HEK293 (cell line): ENCODE measurements at regions not wholly inside any gene's neighbourhood (a gene's known extent, or its start where the extent isn't known, plus 50 kb on each side); places are given as distances from the start of the nearest gene placed in this dataset.
"Not testable (repeated sequence)": the region's sequence is repeated elsewhere in the genome, so short reads cannot be mapped to it uniquely, and the experiment has no call there.

ENCODE experiments used
- CTCF ChIA-PET: fragments of 350-600 bp; formaldehyde crosslinking; extraction: SDS; loops from one replicate; lab custom pipeline; 2021; ENCODE audit warnings: antibody characterized with exemption; lab: Yijun Ruan, JAX
- POLR2A ChIA-PET: fragments of 300-600 bp; formaldehyde crosslinking; extraction: SDS; loops from one replicate; lab custom pipeline; 2020; ENCODE audit warnings: antibody characterized with exemption, inconsistent platforms; lab: Yijun Ruan, JAX
- H3K27ac ChIP-seq: fragments of 200-500 bp; sonication (Bioruptor generic); 2 replicates; pipeline ENCODE4 v1.5.1; 2014; ENCODE audit warnings: low read depth, low read length, control low read depth, inconsistent platforms; ENCODE audit errors: extremely low read depth
- H3K36me3 ChIP-seq, 2 experiments: fragments of 200-500 bp in 1 of 2; sonication (Bioruptor generic) in 1 of 2; 1 replicate in 1 of 2; 2 replicates in 1 of 2; pipeline ENCODE4 v1.5.1; 2014 to 2017; ENCODE audit warnings: inconsistent platforms in 2 of 2, low read length in 2 of 2; ENCODE audit not compliant: control insufficient read depth in 2 of 2, insufficient read depth in 1 of 2
- H3K4me1 ChIP-seq: fragments of 200-500 bp; sonication (Bioruptor generic); 2 replicates; pipeline ENCODE4 v1.5.1; 2014; ENCODE audit warnings: mild to moderate bottlenecking, low read length, inconsistent platforms; ENCODE audit not compliant: control insufficient read depth, insufficient read depth
- H3K4me3 ChIP-seq: 2 replicates; pipeline ENCODE4 v1.5.1; 2011; ENCODE audit warnings: low read depth, mild to moderate bottlenecking, control low read depth, low read length, moderate library complexity
- H3K9me3 ChIP-seq: fragments of 200-500 bp; sonication (Bioruptor generic); 2 replicates; pipeline ENCODE4 v1.5.1; 2014; ENCODE audit warnings: low read depth, low read length, inconsistent platforms; ENCODE audit not compliant: control insufficient read depth, insufficient read depth
- GFI1B ChIP-seq: fragments of 450-650 bp; formaldehyde crosslinking; IDR thresholded peaks from 2 replicates; pipeline ENCODE4 v1.5.1; 2016; ENCODE audit warnings: missing biosample characterization, missing genetic modification characterization
- HOXC10 ChIP-seq: sonication (generic); formaldehyde crosslinking; IDR thresholded peaks from 2 replicates; pipeline ENCODE4 v1.8.1; 2023; ENCODE audit warnings: mild to moderate bottlenecking, missing genetic modification reagents
- RBAK ChIP-seq: fragments of 450-650 bp; formaldehyde crosslinking; IDR thresholded peaks from 2 replicates; pipeline ENCODE4 v1.5.1; 2016; ENCODE audit warnings: missing biosample characterization, missing genetic modification characterization
- REST ChIP-seq: fragments of 450-650 bp; formaldehyde crosslinking; IDR thresholded peaks from 2 replicates; pipeline ENCODE4 v1.5.1; 2016; ENCODE audit warnings: missing biosample characterization, missing genetic modification characterization
- SALL2 ChIP-seq: fragments of 450-650 bp; formaldehyde crosslinking; IDR thresholded peaks from 2 replicates; pipeline ENCODE4 v1.5.0; 2017; ENCODE audit warnings: missing biosample characterization, mild to moderate bottlenecking, missing genetic modification characterization, borderline replicate concordance
- SCRT1 ChIP-seq: fragments of 450-650 bp; formaldehyde crosslinking; IDR thresholded peaks from 2 replicates; pipeline ENCODE4 v1.5.1; 2016; ENCODE audit warnings: missing biosample characterization, missing genetic modification characterization, borderline replicate concordance
- SP3 ChIP-seq: fragments of 450-650 bp; formaldehyde crosslinking; IDR thresholded peaks from 2 replicates; pipeline ENCODE4 v1.5.1; 2016; ENCODE audit warnings: missing biosample characterization, missing genetic modification characterization
- ZBTB10 ChIP-seq: fragments of 450-650 bp; formaldehyde crosslinking; IDR thresholded peaks from 2 replicates; pipeline ENCODE4 v1.5.1; 2016; ENCODE audit warnings: missing biosample characterization, missing genetic modification characterization
- ZFP3 ChIP-seq: fragments of 450-650 bp; formaldehyde crosslinking; IDR thresholded peaks from 2 replicates; pipeline ENCODE4 v1.5.1; 2016; ENCODE audit warnings: low read depth, missing biosample characterization, missing genetic modification characterization
- ZFP41 ChIP-seq: fragments of 450-650 bp; formaldehyde crosslinking; IDR thresholded peaks from 2 replicates; pipeline ENCODE4 v1.5.1; 2016; ENCODE audit warnings: missing biosample characterization, missing genetic modification characterization, borderline replicate concordance
- ZNF146 ChIP-seq: fragments of 450-650 bp; formaldehyde crosslinking; IDR thresholded peaks from 2 replicates; pipeline ENCODE4 v1.5.1; 2016; ENCODE audit warnings: missing biosample characterization, missing genetic modification characterization
- ZNF366 ChIP-seq: fragments of 450-650 bp; formaldehyde crosslinking; conservative IDR thresholded peaks from 2 replicates; pipeline ENCODE4 v1.5.1; 2016; ENCODE audit warnings: missing biosample characterization, missing genetic modification characterization
- ZNF416 ChIP-seq: fragments of 450-650 bp; formaldehyde crosslinking; IDR thresholded peaks from 2 replicates; pipeline ENCODE4 v1.5.1; 2016; ENCODE audit warnings: missing biosample characterization, missing genetic modification characterization
- ZNF423 ChIP-seq: fragments of 450-650 bp; formaldehyde crosslinking; IDR thresholded peaks from 2 replicates; pipeline ENCODE4 v1.5.1; 2016; ENCODE audit warnings: missing biosample characterization, missing genetic modification characterization
- ZNF501 ChIP-seq: fragments of 450-650 bp; formaldehyde crosslinking; IDR thresholded peaks from 2 replicates; pipeline ENCODE4 v1.5.1; 2016; ENCODE audit warnings: missing biosample characterization, missing genetic modification characterization
- ZNF514 ChIP-seq: fragments of 450-650 bp; formaldehyde crosslinking; IDR thresholded peaks from 2 replicates; pipeline ENCODE4 v1.5.1; 2016; ENCODE audit warnings: missing biosample characterization, missing genetic modification characterization
- ZNF558 ChIP-seq: fragments of 450-650 bp; formaldehyde crosslinking; IDR thresholded peaks from 2 replicates; pipeline ENCODE4 v1.5.1; 2016; ENCODE audit warnings: missing biosample characterization, missing genetic modification characterization
- ZNF561 ChIP-seq: fragments of 450-650 bp; IDR thresholded peaks from 2 replicates; pipeline ENCODE4 v1.5.1; 2018; ENCODE audit warnings: missing biosample characterization, missing genetic modification characterization, borderline replicate concordance
- ZNF585B ChIP-seq: fragments of 450-650 bp; formaldehyde crosslinking; IDR thresholded peaks from 2 replicates; pipeline ENCODE4 v1.5.1; 2016; ENCODE audit warnings: missing biosample characterization, missing genetic modification characterization
- ZNF664 ChIP-seq: fragments of 450-650 bp; formaldehyde crosslinking; IDR thresholded peaks from 2 replicates; pipeline ENCODE4 v1.5.1; 2016; ENCODE audit warnings: missing biosample characterization, missing genetic modification characterization
- ZNF707 ChIP-seq: fragments of 450-650 bp; formaldehyde crosslinking; IDR thresholded peaks from 2 replicates; pipeline ENCODE4 v1.5.1; 2016; ENCODE audit warnings: missing biosample characterization, missing genetic modification characterization
- ZNF785 ChIP-seq: fragments of 450-650 bp; formaldehyde crosslinking; IDR thresholded peaks from 2 replicates; pipeline ENCODE4 v1.5.1; 2016; ENCODE audit warnings: missing biosample characterization, missing genetic modification characterization
- ZSCAN23 ChIP-seq: fragments of 450-650 bp; formaldehyde crosslinking; IDR thresholded peaks from 2 replicates; pipeline ENCODE4 v1.5.1; 2016; ENCODE audit warnings: missing biosample characterization, missing genetic modification characterization

- CTCF ChIA-PET = interaction anchor here (1.0 kb wide), 1 partner anchor 12 kb away, joined by 3 read pairs; no protein-coding TSS in a partner anchor
- Histone ChIP-seq H3K9me3 (no peaks in the 10 kb centered on the region), H3K4me1 (peaks cover 3% of the 10 kb centered on the region; the same call in 1 of the 2 replicates), H3K27ac (no peak overlapping the region), H3K36me3 (no peaks in the 10 kb centered on the region; a peak in 2 of 3 replicates), H3K4me3 (no peak overlapping the region)
- TF ChIP-seq ZNF423 (no peak), REST (tag by site-specific recombination) (no peak), ZNF558 (tag by site-specific recombination) (no peak), RBAK (tag by site-specific recombination) (no peak), ZNF146 (tag by site-specific recombination) (no peak), ZNF785 (no peak), ZNF707 (no peak), HOXC10 (no peak), ZNF366 (tag by site-specific recombination) (no peak), ZNF514 (tag by site-specific recombination) (no peak), ZNF585B (no peak), SP3 (tag by site-specific recombination) (no peak), SALL2 (no peak), ZNF416 (tag by site-specific recombination) (no peak)
- POLR2A ChIA-PET = no interaction called here
Measured at GRCh38 chr6:56787209-56787608, 144.5 kb upstream of the DST start.

DNA sequence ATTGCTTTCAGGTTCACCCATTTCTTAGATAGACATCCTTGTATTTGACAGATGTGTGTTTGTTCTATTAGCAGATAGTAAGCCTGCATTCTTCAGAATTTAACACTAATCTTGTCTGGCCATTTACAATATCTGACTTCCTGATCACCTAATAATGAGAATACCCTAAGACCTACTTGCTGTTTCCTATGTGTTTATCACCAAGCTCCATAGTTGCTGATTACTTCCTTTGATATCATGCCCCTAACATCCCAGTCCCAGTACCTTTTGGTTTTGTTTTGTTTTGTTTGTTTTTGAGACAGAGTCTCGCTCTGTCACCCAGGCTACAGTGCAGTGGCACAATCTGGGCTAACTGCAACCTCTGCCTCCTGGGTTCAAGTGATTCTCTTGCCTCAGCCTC is 143.6 kb upstream of the DST start:
- TF ChIP-seq ZNF561 (tag by site-specific recombination) (no peak), ZSCAN23 (tag by site-specific recombination) (no peak), ZBTB10 (tag by site-specific recombination) (no peak), SCRT1 (tag by site-specific recombination) (no peak), ZFP41 (tag by site-specific recombination) (no peak), ZNF664 (tag by site-specific recombination) (no peak), ZFP3 (no peak), GFI1B (no peak), ZNF501 (tag by site-specific recombination) (no peak)
- no peak overlapping the region for H3K4me3 ChIP-seq
- ChIA-PET CTCF (interaction anchor here (0.6 to 0.7 kb wide), 2 partner anchors 11 to 51 kb away, joined by 3 to 4 read pairs; no protein-coding TSS in a partner anchor), POLR2A (interaction anchor here (0.6 kb wide), 1 partner anchor 130 kb away, joined by 10 read pairs; no protein-coding TSS in a partner anchor)
- H3K27ac ChIP-seq = no peak overlapping the region
- H3K4me1 ChIP-seq = peaks cover 3% of the 10 kb centered on the region; the same call in 1 of the 2 replicates
- H3K36me3 ChIP-seq = no peaks in the 10 kb centered on the region; a peak in 2 of 3 replicates
- H3K9me3 ChIP-seq = no peaks in the 10 kb centered on the region

DNA sequence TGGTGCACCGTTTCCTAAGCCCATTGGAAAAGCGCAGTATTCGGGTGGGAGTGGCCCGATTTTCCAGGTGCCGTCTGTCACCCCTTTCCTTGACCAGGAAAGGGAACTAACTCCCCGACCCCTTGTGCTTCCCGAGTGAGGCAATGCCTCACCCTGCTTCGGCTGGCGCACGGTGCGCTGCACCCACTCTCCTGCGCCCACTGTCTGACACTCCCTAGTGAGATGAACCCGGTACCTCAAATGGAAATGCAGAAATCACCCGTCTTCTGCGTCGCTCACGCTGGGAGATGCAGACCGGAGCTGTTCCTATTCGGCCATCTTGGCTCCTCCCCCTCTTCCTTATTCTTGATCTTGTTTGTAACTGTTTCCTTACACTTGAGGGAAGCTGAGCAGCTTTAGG is 142.8 kb upstream of the DST start:
- H3K4me3 ChIP-seq, H3K36me3 ChIP-seq, H3K9me3 ChIP-seq, POLR2A ChIA-PET, H3K27ac ChIP-seq, H3K4me1 ChIP-seq: not testable (repeated sequence)
- CTCF ChIA-PET = interaction anchor here (0.6 kb wide), 1 partner anchor 11 kb away, joined by 3 read pairs; no protein-coding TSS in a partner anchor
